Activated CD8-positive, alpha-beta memory T cell treated with anti-CD3 and anti-CD28 coated beads, Interleukin-2, amount 50 U/mL, for 48 hours (primary cell): ENCODE measurements at regions not wholly inside any gene's neighbourhood (a gene's known extent, or its start where the extent isn't known, plus 50 kb on each side); places are given as distances from the start of the nearest gene placed in this dataset.
"Not testable (repeated sequence)": the region's sequence is repeated elsewhere in the genome, so short reads cannot be mapped to it uniquely, and the experiment has no call there.

Experiments
- DNase-seq: peaks from one replicate; pipeline ENCODE4 v3.0.0-alpha.2; 2020

DNA sequence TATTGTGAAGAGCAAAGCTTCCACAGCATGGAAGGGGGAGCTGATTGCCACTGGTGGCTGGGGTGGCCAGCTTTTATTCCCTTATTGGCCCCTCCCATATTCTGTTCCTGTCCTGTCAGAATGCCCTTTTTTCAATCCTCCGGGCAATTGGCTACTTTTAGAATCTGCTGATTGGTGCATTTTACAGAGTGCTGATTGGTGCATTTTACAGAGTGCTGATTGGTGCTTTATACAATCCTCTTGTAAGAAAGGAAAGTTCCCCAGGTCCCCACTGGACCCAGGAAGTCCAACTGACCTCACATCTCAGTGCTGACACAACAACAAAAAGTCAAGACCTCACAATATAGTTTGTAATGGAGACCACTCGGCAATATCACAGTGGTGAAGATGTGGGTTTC, 195.0 kb downstream of the SPATA31A6 start:
- DNase-seq: no peak

DNA sequence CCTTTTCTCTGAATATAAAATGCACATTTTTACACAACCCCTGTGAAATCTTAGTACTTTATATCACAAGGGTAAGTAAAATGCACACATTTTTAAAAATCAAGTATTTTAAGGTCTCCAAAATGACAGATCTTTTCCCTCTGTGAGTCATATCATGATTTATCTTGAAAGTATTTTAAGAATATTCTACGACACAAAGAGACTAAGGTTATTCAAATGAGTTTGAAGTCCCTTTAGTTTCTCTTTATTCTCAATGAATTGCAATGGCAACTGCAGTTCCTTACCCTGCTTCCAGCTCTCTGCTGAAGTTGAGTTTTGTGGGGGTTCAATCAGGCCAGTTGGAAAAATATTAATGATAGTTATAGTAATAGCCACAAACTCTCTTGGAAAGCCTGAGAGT, 196.1 kb downstream of the SPATA31A6 start:
- not testable (repeated sequence) for DNase-seq

GRCh38 chr9:42384585-42384984, 201.1 kb downstream of the SPATA31A6 start:
- not testable (repeated sequence) for DNase-seq

DNA sequence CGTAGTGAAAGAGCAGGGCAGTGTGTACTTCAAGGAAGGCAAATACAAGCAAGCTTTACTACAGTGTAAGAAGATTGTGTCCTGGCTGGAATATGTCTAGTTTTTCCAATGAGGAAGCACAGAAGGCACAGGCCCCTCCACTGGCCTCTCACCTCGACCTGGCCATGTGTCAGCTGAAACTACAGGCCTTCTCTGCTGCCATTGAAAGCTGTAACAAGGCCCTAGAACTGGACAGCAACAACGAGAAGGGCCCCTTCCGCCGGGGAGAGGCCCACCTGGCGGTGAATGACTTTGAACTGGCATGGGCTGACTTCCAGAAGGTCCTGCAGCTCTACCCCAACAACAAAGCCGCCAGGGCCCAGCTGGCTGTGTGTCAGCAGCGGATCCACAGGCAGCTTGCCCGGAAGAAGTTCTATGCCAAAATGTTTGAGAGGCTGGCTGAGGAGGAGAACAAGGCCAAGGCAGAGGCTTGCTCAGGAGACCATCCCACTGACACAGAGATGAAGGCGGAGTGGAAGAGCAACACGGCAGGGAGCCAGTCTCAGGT, 202.2 kb downstream of the SPATA31A6 start:
- not testable (repeated sequence) for DNase-seq

GRCh38 chr9:42386477-42386876, 203.0 kb downstream of the SPATA31A6 start:
- DNase-seq: no peak

DNA sequence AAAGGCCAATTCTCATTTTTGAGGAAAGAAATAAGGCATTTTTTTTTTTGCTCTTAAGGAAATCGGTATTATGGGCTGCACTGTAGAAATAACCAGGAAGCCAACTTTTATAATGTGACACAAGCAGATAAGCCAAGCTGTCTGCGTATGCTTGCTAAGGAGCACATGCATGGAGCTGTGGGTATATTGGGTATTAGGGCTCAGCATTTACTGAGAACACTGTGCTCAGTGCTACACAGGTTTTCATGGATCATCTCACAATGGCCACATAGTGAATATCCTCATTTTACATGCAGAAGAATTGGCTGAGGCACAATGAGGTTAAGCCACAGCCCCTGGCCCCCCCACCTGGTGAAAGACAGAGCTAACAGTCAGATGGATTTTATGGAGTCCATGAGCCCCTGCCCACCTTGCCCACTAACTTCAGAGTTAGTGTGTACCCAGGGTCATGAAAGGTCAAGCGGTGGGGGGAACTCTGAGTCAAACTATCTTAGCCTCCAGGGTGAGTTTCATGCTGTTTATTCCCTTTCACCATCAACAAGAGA, 204.8 kb downstream of the SPATA31A6 start:
- DNase-seq: no peak

DNA sequence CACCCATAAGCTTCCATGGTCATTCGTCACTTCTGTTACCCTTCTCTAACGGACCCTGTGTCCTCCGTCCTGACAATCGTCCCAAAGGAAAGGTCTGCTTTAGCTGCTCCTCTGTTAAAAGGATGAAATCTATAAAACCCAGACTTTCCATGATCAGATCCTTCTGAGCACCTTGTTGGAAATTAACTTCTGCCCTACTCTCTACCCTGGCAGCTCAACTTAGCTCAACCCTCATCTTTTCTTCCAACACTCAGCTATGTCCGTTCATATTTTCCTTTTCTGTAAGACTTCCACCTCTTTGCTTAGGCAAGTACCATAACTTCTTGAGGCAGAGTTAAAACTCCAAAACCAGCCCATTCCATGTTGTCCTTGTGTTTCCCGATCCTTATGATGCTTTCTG, 205.4 kb downstream of the SPATA31A6 start:
- no peak for DNase-seq

DNA sequence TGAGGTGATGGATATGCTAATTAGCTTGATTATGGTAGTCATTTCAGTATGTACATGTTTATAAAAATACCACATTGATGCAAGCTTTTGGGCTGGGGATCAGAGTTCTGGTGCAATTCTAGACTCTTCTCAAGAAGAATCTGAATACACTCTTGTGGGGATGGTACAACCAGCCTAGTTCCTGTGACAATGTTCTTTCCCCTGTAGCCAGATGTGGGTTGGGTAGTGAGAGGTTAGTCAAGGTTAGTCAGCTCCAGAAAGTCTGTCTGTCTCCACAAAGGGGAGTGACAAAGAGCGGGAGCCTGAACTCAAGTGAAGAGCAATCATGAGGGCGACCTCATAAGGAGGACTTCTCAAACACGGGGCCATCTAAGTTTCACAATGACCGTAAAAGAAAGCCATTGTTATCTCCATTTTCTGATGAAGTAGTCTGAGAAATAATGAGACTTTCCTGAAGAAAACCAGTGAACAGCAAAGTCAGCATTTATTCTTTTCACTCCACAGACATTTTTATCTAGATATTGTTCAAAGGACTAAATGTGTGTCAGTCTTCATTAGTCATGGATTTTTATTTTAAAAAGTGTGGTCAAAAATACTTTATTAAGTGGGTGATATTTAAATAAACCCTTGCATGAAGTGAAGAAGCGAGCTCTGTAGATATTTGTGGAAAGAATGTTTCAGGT, 209.5 kb downstream of the SPATA31A6 start:
- DNase-seq: not testable (repeated sequence)

- DNase-seq: no peak
These were observed 212.9 kb downstream of the SPATA31A6 start for GRCh38 chr9:42396318-42396717.

DNA sequence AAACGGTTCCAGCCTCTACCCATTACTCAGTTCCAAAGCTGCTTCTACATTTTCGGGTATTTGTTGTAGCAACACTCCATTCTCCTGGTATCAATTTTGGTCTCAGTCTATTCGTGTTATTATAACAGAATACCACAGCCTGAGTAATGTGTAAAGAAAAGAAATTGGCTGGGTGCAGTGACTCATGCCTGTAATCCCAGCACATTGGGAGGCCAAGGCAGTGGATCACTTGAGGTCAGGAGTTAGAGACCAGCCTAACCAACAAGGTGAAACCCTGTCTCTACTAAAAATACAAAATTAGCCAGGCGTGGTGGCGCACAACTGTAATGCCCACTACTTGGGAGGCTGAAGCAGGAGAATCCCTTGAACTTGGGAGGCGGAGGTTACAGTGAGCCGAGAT, 213.9 kb downstream of the SPATA31A6 start:
- DNase-seq: not testable (repeated sequence)

GRCh38 chr9:42402919-42403318, 219.5 kb downstream of the SPATA31A6 start:
- DNase-seq: not testable (repeated sequence)

GRCh38 chr9:42409581-42409980, 226.1 kb downstream of the SPATA31A6 start:
- not testable (repeated sequence) for DNase-seq

GRCh38 chr9:42412354-42412753, 228.9 kb downstream of the SPATA31A6 start:
- not testable (repeated sequence) for DNase-seq

DNA sequence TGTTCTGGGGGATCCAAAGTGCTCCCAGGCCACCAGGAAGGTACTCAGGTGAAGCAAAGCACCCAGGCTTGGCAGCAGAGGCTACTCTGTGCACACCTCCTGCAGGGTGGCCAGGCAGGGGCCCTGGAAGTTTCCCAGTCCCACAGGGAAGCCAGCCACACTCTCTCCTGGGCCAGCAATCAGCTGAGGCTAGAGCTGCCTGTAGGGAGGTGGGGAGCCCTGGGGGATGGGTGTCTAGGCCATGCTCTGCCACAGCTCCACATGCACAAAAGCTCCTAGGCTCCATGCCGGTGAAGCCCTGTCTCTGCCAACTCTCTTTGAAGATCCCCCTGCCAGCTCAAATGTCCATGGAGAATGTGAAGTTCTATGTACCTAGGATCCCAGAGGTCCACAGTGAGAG, 231.4 kb downstream of the SPATA31A6 start:
- not testable (repeated sequence) for DNase-seq

DNA sequence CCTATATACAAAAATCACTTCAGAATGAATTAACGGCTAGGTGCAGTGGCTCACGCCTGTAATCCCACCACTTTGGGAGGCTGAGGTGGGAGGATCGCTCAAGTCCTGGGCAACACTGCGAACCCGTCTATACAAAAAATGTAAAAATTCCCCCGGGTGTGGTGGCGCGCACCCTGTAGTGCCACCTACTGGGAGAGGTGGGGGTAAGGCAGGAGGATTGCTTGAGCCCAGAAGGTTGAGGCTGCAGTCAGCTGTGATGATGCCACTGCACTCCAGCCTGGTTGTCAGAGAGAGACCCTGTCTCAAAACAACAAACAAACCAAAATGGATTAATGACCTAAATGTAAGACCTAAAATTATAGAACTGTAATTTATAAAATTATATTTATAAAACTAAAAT, 236.2 kb downstream of the SPATA31A6 start:
- DNase-seq: not testable (repeated sequence)

GRCh38 chr9:42420324-42420723, 236.9 kb downstream of the SPATA31A6 start:
- DNase-seq: not testable (repeated sequence)

DNA sequence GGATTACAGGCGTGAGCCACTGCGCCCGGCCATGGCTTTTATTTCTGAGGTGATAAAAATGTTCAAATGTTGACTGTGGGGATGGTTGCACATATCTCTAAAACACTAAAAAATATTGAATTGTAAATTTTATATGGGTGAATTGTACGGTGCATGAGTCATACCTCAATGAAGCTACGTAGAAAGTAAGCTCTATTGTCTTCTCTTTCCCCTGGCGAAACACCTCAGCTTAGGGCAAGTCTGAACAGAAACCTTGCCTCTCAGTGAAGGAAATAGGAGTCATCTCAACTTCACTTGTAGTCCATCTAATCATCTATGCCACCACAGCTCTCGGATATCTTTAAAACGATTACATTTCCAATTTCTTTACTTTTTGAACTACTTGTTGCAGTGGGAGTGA, 238.2 kb downstream of the SPATA31A6 start:
- not testable (repeated sequence) for DNase-seq

GRCh38 chr9:42430674-42431615, 247.5 kb downstream of the SPATA31A6 start:
- DNase-seq: not testable (repeated sequence)

GRCh38 chr9:42431616-42432010, 248.2 kb downstream of the SPATA31A6 start:
- not testable (repeated sequence) for DNase-seq

GRCh38 chr9:42434844-42435714, 251.6 kb downstream of the SPATA31A6 start:
- not testable (repeated sequence) for DNase-seq

DNA sequence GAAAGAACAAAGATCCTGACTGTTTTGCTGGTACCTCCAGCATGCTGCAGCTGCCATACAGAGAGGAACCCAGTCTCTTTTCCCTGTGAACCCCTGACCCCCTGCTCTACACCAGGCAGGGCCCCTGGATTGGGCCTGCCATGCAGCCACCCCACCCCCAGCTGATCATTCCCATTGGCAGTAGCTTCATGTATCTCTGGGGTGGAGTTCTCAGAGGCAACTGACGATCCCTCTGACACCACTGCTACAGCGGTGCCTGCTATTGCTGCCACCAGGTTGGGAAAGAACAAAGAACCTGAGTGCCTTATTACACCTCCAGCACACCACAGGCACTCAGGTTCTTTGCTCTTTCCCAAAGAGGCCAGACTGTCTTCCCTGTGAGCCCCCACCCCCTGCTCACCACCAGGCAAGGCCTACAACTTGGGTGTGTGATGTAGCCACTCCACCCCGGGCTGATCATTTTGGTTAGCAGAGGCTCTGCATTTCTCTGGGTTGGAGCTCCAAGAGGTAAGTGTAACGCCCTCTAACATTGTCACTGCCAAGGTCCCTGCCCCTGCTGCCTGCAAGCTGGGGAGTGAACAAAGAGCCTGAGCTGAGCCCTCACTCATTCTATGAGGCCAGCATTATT, 252.4 kb downstream of the SPATA31A6 start:
- DNase-seq: not testable (repeated sequence)
